ENCODE measurements at regions not wholly inside any gene's neighbourhood (a gene's known extent, or its start where the extent isn't known, plus 50 kb on each side); places are given as distances from the start of the nearest gene placed in this dataset.

- FAIRE-seq (no peak), DNase-seq (ENCODE audit: insufficient read length) (no peak)
- no peak for TF ChIP-seq TAF1 (IDR thresholded peaks at IDR 0.05; ENCODE audit: borderline replicate concordance, low read depth, low read length)
- TF ChIP-seq POLR2AphosphoS5 (IDR thresholded peaks at IDR 0.05; ENCODE audit: low read depth, low read length) = no peak
- no peak for TF ChIP-seq POLR2A (IDR thresholded peaks at IDR 0.05; ENCODE audit: low read depth, low read length)
Observed at GRCh38 chr14:84001023-84001422, 1528.9 kb upstream of the FLRT2 start.

GRCh38 chr14:84003346-84003745 is 1526.6 kb upstream of the FLRT2 start:
- DNase-seq (ENCODE audit: insufficient read length) (no peak), FAIRE-seq (no peak)
- TF ChIP-seq TAF1 (IDR thresholded peaks at IDR 0.05; ENCODE audit: borderline replicate concordance, low read depth, low read length) = no peak
- no peak for TF ChIP-seq POLR2A (IDR thresholded peaks at IDR 0.05; ENCODE audit: low read depth, low read length)
- TF ChIP-seq POLR2AphosphoS5 (IDR thresholded peaks at IDR 0.05; ENCODE audit: low read depth, low read length) = no peak

GRCh38 chr14:84006643-84007155 is 1523.2 kb upstream of the FLRT2 start:
- DNase-seq (ENCODE audit: insufficient read length) (no peak), FAIRE-seq (no peak)

DNA sequence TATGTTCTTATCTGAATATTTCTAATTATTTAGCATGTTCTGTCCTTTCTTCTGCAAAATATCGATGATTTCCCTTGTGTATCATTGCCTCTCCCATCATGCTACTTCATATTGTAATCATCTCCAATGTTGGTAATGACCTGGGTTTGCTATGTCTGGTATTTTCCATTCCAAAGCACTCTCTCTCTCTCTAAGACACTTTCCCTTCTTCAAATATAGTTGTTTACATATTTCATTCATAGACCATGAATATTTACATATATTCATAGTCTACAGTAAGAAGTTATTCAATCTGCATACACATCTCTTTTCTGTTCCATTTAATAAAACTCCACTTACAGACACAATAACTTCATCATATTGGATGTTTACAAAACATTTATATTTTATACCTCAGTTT is 1516.5 kb upstream of the FLRT2 start:
- TF ChIP-seq POLR2AphosphoS5 (IDR thresholded peaks at IDR 0.05; ENCODE audit: low read depth, low read length) = no peak
- TF ChIP-seq POLR2A (IDR thresholded peaks at IDR 0.05; ENCODE audit: low read depth, low read length) = no peak
- TF ChIP-seq TAF1 (IDR thresholded peaks at IDR 0.05; ENCODE audit: borderline replicate concordance, low read depth, low read length) = no peak
- DNase-seq (ENCODE audit: insufficient read length) = no peak
- FAIRE-seq = no peak

More at GRCh38 chr14:84006643-84007155, 1523.2 kb upstream of the FLRT2 start:
- TF ChIP-seq TAF1 (IDR thresholded peaks at IDR 0.05; ENCODE audit: borderline replicate concordance, low read depth, low read length) (no peak), POLR2AphosphoS5 (IDR thresholded peaks at IDR 0.05; ENCODE audit: low read depth, low read length) (no peak), POLR2A (IDR thresholded peaks at IDR 0.05; ENCODE audit: low read depth, low read length) (no peak)

GRCh38 chr14:84017495-84017894 is 1512.4 kb upstream of the FLRT2 start:
- TF ChIP-seq POLR2A (IDR thresholded peaks at IDR 0.05; ENCODE audit: low read depth, low read length) (no peak), POLR2AphosphoS5 (IDR thresholded peaks at IDR 0.05; ENCODE audit: low read depth, low read length) (no peak), TAF1 (IDR thresholded peaks at IDR 0.05; ENCODE audit: borderline replicate concordance, low read depth, low read length) (no peak)
- DNase-seq (ENCODE audit: insufficient read length) (no peak), FAIRE-seq (no peak)

GRCh38 chr14:84021433-84021832 is 1508.5 kb upstream of the FLRT2 start:
- FAIRE-seq (no peak), DNase-seq (ENCODE audit: insufficient read length) (no peak)
- no peak for TF ChIP-seq POLR2AphosphoS5 (IDR thresholded peaks at IDR 0.05; ENCODE audit: low read depth, low read length)
- no peak for TF ChIP-seq POLR2A (IDR thresholded peaks at IDR 0.05; ENCODE audit: low read depth, low read length)
- TF ChIP-seq TAF1 (IDR thresholded peaks at IDR 0.05; ENCODE audit: borderline replicate concordance, low read depth, low read length) = no peak

DNA sequence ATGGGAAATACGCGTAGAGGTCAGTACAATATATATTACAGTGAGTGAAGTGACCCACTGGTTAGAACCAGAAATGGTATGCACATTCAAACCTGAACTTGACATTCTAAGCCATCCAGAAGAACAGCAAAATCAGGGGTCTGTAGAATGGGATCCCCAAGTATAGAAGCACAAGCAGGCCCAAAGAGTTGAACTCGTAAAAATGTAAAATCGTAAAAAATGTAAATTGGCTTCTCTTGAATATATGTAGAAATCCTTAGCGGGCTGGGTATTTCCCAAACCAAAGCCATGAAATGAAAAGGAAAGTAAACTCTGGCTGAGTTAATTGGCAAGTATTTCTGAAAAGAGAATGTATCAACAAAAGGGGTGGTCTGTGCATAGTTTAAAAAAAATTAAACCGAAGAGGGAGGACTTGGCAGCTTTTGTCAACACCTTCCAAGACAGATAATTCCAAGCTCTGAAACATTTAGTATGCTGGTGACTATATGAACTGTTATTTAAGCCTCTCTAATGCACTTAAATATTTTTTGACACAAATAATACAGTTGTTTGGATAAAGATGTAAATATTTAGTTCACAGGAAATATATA is 1505.6 kb upstream of the FLRT2 start:
- DNase-seq (ENCODE audit: insufficient read length) (no peak), FAIRE-seq (no peak)
- TF ChIP-seq TAF1 (IDR thresholded peaks at IDR 0.05; ENCODE audit: borderline replicate concordance, low read depth, low read length) = no peak
- TF ChIP-seq POLR2A (IDR thresholded peaks at IDR 0.05; ENCODE audit: low read depth, low read length) = no peak
- no peak for TF ChIP-seq POLR2AphosphoS5 (IDR thresholded peaks at IDR 0.05; ENCODE audit: low read depth, low read length)

DNA sequence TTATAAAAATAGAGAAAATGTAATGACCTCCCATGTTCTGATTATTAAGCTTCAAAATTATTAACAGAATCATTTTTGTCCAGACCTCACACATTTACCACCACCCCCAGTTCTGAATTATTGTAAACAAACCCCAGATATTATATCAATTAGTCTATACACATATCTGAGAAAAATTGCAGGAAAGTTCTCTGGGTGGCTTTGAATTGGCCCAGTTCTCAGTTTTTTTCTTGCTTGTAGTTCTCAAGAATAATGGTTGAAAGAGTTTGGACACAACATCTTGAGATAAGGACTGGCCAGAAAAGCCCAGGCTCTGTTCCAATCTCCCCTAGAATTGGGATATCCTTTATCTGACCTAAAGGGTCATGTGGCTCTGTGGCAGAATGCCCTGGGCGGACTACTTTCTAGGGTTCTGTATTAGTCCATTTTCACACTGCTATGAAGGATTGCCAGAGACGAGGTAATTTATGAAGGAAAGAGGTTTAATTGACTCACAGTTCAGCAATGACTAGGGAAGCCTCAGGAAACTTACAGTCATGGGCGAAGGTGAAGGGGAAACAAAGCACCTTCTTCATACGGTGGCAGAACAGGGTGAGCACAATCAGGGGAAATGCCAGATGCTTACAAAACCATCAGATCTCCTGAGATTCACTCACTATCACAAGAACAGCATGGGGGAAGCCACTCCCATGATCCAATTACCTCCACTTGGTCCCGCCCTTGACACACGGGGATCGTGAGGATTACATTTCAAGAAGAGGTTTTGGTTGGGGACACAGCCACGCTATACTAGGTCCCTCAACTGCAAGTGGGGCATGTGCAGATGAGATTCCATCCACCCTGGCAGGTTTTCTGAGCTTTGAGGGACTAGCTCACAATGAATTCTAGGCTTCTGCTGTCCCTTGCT is 1504.6 kb upstream of the FLRT2 start:
- TF ChIP-seq POLR2A (IDR thresholded peaks at IDR 0.05; ENCODE audit: low read depth, low read length) (no peak), TAF1 (IDR thresholded peaks at IDR 0.05; ENCODE audit: borderline replicate concordance, low read depth, low read length) (no peak), POLR2AphosphoS5 (IDR thresholded peaks at IDR 0.05; ENCODE audit: low read depth, low read length) (no peak)
- FAIRE-seq (no peak), DNase-seq (ENCODE audit: insufficient read length) (no peak)

DNA sequence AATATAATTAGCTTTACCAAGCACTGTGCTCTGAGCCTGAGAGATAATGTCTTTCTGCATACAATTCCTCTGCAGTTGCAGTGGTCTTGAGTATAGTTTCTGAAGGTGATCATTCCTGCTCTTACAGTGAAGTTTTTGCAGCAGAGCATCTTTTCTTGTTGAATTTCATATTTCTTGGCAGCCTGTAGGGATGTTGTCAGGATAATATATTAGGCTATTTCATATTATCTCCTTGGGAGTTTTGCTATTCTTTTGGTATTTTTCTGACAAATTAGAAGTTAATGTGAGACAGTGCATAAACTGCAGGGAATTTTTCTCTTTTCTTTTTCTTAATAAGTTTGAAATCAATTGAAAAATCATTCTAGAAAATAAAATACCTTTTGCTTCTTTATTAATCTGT is 1502.6 kb upstream of the FLRT2 start:
- FAIRE-seq (no peak), DNase-seq (ENCODE audit: insufficient read length) (no peak)
- TF ChIP-seq POLR2AphosphoS5 (IDR thresholded peaks at IDR 0.05; ENCODE audit: low read depth, low read length) = no peak
- TF ChIP-seq TAF1 (IDR thresholded peaks at IDR 0.05; ENCODE audit: borderline replicate concordance, low read depth, low read length) = no peak
- TF ChIP-seq POLR2A (IDR thresholded peaks at IDR 0.05; ENCODE audit: low read depth, low read length) = no peak

DNA sequence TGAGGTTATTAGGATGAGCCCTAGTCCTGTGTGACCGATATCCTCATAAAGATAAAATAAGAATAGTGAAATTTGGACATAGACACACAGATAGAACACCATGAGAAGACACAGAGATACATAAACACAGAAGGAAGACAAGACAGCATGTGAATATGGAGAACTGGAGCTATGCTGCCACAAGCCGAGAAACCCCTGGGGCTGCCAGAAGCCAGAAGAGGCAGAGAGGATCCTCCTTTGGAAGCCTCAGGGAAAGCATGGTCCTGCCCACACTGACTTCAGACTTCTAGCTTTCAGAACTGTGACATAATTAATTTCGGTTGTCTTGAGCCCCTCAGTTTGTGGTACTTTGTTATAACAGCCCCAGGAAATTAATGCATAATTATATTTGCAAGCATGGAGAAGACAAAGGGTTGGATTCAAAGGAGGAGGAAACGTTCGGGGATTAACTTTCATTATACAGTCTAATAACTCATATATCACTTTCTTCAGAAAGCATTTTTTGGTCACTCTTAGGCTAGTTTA is 1501.8 kb upstream of the FLRT2 start:
- FAIRE-seq = no peak
- no peak for DNase-seq (ENCODE audit: insufficient read length)
- TF ChIP-seq POLR2A (IDR thresholded peaks at IDR 0.05; ENCODE audit: low read depth, low read length) (no peak), TAF1 (IDR thresholded peaks at IDR 0.05; ENCODE audit: borderline replicate concordance, low read depth, low read length) (no peak), POLR2AphosphoS5 (IDR thresholded peaks at IDR 0.05; ENCODE audit: low read depth, low read length) (no peak)

DNA sequence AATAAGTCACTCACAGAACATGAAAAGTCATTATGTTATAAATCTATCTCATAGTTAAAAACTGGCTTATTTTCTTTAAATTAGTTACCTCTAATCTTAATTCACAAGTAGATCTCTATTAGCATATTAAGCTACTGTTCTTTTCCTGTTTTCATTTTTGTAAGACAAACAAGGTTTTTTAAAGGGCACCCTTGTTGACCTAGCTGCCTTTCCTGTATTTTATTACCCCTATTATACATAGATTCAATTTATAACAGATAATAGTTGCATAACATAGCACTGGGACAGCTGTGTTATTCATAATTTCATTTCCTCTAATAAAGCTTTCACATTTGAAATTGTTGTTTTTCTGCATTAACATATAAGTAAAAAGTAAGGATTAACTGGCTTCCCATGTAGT is 1500.7 kb upstream of the FLRT2 start:
- FAIRE-seq = no peak

More for the DNA sequence above, 1500.7 kb upstream of the FLRT2 start:
- TF ChIP-seq POLR2A (IDR thresholded peaks at IDR 0.05; ENCODE audit: low read depth, low read length) (no peak), TAF1 (IDR thresholded peaks at IDR 0.05; ENCODE audit: borderline replicate concordance, low read depth, low read length) (no peak), POLR2AphosphoS5 (IDR thresholded peaks at IDR 0.05; ENCODE audit: low read depth, low read length) (no peak)
- no peak for DNase-seq (ENCODE audit: insufficient read length)
